GM12872 (cell line): ENCODE measurements at regions not wholly inside any gene's neighbourhood (a gene's known extent, or its start where the extent isn't known, plus 50 kb on each side); places are given as distances from the start of the nearest gene placed in this dataset.

Experiments used
- CTCF ChIP-seq: IDR thresholded peaks from 3 replicates; pipeline ENCODE4 v1.5.1; 2011; ENCODE audit warnings: low read depth, mild to moderate bottlenecking, low read length, moderate library complexity; ENCODE audit not compliant: insufficient read depth

GRCh38 chr4:163806653-163807052 lies 312.2 kb downstream of the TMA16 start:
- TF ChIP-seq CTCF, result no peak

GRCh38 chr4:163808011-163808410 lies 313.5 kb downstream of the TMA16 start:
- TF ChIP-seq CTCF, result no peak

GRCh38 chr4:163810755-163811154 lies 316.3 kb downstream of the TMA16 start:
- no peak for TF ChIP-seq CTCF

GRCh38 chr4:163815776-163816175 lies 321.3 kb downstream of the TMA16 start:
- no peak for TF ChIP-seq CTCF

- TF ChIP-seq CTCF, result 0 out of 3 replicates have a peak, but pooled peaks have one; percentile 12
Measured at GRCh38 chr4:163816494-163816893, 322.0 kb downstream of the TMA16 start.

GRCh38 chr4:163818673-163819072 lies 324.2 kb downstream of the TMA16 start:
- no peak for TF ChIP-seq CTCF

- TF ChIP-seq CTCF, result no peak
Measured at GRCh38 chr4:163833669-163834068, 339.2 kb downstream of the TMA16 start.

- no peak for TF ChIP-seq CTCF
Measured at GRCh38 chr4:163846008-163846407, 351.5 kb downstream of the TMA16 start.
